Tibial nerve (tissue), 4 donors: ENCODE measurements at regions not wholly inside any gene's neighbourhood (a gene's known extent, or its start where the extent isn't known, plus 50 kb on each side); places are given as distances from the start of the nearest gene placed in this dataset.

Experiments used
- CTCF ChIP-seq, 5 experiments: fragments of 200-600 bp in 3 of 5; fragments of 450-650 bp in 2 of 5; sonication (generic) in 3 of 5; IDR thresholded peaks; one replicate each; pipeline ENCODE4 v1.5.1; 2016 to 2019; ENCODE audit warnings: antibody characterized with exemption in 5 of 5, mild to moderate bottlenecking in 3 of 5, moderate library complexity in 2 of 5
- EP300 ChIP-seq, 2 donors: sonication (generic); formaldehyde crosslinking; IDR thresholded peaks; one replicate each; pipeline ENCODE4 v1.6.1; 2017; ENCODE audit warnings: antibody characterized with exemption in 2 of 2, mild to moderate bottlenecking in 1 of 2
- POLR2A ChIP-seq, 2 donors: fragments of 450-650 bp; IDR thresholded peaks; one replicate each; pipeline ENCODE4 v1.6.1; 2017; ENCODE audit warnings: antibody characterized with exemption in 2 of 2, mild to moderate bottlenecking in 2 of 2, moderate library complexity in 2 of 2

- TF ChIP-seq CTCF (IDR thresholded peaks at IDR 0.05) (no peak), POLR2A (IDR thresholded peaks at IDR 0.05) (no peak), EP300 (IDR thresholded peaks at IDR 0.05) (no peak)
Measured at GRCh38 chr4:137206781-137207180, 325.5 kb downstream of the PCDH18 start.
